GM12875 (cell line): ENCODE measurements at regions not wholly inside any gene's neighbourhood (a gene's known extent, or its start where the extent isn't known, plus 50 kb on each side); places are given as distances from the start of the nearest gene placed in this dataset.

ENCODE experiments used
- H3K4me3 ChIP-seq: one replicate; pipeline ENCODE4 v1.5.1; 2011; ENCODE audit warnings: low read depth, low read length, control low read depth
- TF ChIP-seq, protein P1 (sequence below): IDR thresholded peaks from 2 replicates; pipeline ENCODE4 v1.5.1; 2011; ENCODE audit warnings: low read depth, mild to moderate bottlenecking, control low read depth, inconsistent platforms, low read length, moderate library complexity, borderline replicate concordance; ENCODE audit not compliant: insufficient read depth

DNA sequence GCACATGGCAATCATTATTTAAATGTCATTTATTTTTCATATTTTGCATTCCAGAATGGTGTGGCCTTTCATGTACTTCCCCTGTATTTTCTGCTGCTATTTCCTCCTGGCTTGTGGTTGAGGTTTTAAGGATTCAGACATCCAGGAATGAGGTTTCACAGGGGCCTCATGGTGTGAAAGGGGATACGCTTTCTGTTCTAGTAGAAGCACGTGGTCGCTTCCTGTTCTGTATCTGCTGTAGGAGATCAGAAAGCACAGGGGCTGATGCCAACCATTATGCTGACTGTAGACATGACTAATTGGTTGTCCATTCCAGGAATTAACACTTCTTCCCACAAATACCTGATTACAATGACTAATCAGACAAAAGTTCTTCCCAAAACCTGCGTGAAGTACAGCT lies 405.9 kb downstream of the SHISA9 start:
- TF ChIP-seq, protein P1, sequence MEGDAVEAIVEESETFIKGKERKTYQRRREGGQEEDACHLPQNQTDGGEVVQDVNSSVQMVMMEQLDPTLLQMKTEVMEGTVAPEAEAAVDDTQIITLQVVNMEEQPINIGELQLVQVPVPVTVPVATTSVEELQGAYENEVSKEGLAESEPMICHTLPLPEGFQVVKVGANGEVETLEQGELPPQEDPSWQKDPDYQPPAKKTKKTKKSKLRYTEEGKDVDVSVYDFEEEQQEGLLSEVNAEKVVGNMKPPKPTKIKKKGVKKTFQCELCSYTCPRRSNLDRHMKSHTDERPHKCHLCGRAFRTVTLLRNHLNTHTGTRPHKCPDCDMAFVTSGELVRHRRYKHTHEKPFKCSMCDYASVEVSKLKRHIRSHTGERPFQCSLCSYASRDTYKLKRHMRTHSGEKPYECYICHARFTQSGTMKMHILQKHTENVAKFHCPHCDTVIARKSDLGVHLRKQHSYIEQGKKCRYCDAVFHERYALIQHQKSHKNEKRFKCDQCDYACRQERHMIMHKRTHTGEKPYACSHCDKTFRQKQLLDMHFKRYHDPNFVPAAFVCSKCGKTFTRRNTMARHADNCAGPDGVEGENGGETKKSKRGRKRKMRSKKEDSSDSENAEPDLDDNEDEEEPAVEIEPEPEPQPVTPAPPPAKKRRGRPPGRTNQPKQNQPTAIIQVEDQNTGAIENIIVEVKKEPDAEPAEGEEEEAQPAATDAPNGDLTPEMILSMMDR, result no peak
- no peak overlapping the region for H3K4me3 ChIP-seq

DNA sequence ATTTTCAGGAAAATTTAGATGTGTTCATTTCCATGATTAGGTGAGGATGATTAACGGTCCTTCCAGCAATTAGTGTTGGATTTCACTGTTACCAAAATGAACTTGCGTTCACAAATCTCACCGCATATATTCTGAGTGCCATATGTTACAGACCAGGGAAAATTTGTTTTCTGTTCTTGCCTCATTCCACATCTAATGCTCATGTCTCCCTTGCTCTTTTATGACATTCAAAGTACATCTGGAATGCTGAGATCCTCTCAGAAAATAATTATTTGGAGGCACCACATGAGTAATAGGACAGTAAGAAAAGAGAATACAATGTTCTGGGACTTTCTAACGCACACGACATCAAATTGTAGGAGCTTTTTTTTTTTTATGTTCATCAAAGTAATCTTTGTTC lies 406.5 kb downstream of the SHISA9 start:
- TF ChIP-seq, protein P1, result no peak
- no peak overlapping the region for H3K4me3 ChIP-seq

DNA sequence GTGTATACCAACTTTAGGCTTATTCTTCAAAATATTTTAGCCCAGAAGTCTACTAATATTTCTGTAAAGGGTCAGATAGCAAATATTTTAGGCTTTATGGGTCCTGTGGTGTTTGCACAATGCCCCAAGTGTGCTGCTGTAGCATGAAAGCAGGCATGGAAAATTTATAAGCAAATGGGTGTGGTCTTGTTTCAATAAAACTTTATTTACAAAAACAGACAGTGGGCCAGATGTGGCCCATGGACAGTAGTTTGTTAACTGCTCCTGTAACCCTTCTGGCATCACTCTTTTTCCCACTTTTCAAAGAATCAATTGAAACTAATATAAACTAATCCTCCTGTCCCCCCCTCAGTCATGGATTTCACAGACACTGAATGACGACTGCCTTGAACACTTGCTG lies 410.7 kb downstream of the SHISA9 start:
- H3K4me3 ChIP-seq, result no peak overlapping the region
- TF ChIP-seq, protein P1, result no peak

DNA sequence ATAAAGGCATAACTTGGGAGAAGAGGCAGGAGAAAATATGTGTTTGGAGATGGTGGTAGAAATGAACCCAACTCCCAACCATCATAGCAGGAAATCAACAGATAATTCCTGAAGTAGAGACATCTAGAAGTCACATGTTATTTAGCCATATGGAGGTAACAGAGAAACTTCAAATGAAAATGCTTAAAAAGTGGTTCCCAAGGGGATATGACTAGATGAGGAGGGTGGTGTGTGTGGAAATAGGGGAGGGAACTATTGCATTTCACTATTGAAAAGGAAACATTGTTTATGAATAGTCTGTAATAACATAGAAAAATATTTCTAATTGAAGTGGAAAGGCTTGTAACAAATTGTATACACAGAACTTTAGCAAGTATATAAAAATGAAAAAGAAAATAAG lies 412.0 kb downstream of the SHISA9 start:
- TF ChIP-seq, protein P1, result no peak
- H3K4me3 ChIP-seq, result no peak overlapping the region

DNA sequence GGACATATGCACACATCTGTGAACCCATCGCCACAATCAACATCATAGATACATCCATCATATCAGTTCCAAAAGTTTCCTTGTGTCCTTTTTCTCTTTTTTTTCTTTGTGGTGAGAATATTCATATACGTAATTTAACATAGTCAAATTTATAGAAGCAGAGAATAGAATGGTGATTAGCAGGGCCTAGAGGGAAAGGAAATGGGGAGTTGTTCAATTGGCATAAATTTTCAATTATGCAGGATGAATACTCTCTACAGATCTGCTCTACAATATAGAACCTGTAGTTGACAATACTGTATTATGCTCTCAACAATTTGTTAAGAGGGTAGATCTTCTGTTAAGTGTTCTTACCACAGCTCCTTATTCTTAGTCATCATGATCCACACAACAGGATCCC lies 413.2 kb downstream of the SHISA9 start:
- TF ChIP-seq, protein P1, result no peak

DNA sequence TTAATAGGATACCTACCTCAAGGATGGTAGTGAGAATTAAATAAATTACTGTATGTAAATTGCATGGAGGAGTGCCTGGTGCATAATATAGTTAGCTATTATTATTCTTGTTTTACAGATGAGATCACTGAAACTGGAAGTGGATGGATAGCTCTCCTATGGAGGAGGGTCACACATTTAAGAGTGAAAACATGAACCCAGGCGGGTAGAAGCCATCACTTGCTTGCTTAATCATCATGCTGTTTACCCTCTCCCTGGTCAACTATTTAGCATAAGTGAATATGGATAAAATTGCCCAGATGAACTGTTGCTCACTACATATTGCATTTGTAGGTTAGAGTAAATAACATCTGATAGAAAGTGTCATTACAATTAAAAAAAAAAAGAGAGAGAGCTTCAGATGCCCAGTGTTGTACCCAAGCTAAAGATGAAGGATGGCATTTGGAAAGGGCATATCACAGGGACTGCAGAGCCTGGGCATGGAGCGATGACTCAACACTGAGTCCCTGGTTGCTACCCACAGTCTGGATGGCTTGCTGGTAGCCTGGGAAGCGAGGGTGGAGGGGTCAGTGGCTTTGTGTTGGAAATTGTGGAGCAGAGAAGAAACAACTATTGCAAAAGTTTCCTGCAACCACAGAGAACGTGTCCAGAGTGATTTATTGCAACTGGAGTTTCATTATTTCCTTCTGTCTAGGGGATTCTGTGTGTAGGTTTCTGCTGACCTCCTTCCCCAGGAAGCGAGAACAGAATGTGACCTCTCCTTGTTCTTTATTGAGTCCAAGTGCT lies 414.4 kb downstream of the SHISA9 start:
- no peak overlapping the region for H3K4me3 ChIP-seq
- TF ChIP-seq, protein P1, result no peak

More for the DNA sequence above, 413.2 kb downstream of the SHISA9 start:
- no peak overlapping the region for H3K4me3 ChIP-seq

DNA sequence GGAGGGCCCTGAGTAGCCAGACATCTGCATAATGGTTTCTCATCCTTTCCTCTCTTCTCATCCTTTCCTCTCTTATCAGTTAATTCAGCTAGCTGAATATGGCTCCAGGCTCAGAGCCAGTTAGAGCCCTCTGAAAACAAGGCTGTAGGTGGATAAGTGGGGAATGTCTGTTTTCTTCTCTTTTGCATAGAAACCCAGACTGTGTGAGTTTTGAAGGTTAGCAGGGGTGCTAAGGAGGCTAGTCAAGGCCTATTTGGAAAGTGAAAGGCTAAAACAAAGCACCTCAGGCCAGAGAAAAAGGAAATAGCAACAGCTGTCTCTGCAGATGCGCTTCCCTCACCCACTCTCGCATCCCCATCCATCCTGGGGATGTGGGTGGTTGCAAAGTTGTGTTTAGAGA lies 420.9 kb downstream of the SHISA9 start:
- no peak overlapping the region for H3K4me3 ChIP-seq
- TF ChIP-seq, protein P1, result no peak
